HG02852 (cell line): ENCODE measurements at regions not wholly inside any gene's neighbourhood (a gene's known extent, or its start where the extent isn't known, plus 50 kb on each side); places are given as distances from the start of the nearest gene placed in this dataset.

Experiments
- ATAC-seq: cut with Tn5 transposase; IDR thresholded peaks from one replicate; pipeline ENCODE4 v1.9.1; 2021; ENCODE audit warnings: mild to moderate bottlenecking, moderate library complexity; ENCODE audit not compliant: unreplicated experiment

- ATAC-seq: no peak
Measured at GRCh38 chr6:140871911-140872310, 1260.8 kb upstream of the GJE1 start.

GRCh38 chr6:140867336-140867735, 1265.4 kb upstream of the GJE1 start:
- ATAC-seq: no peak

- no peak for ATAC-seq
Measured at GRCh38 chr6:140858381-140858971, 1274.2 kb upstream of the GJE1 start.

GRCh38 chr6:140857739-140858380, 1274.9 kb upstream of the GJE1 start:
- ATAC-seq: no peak

DNA sequence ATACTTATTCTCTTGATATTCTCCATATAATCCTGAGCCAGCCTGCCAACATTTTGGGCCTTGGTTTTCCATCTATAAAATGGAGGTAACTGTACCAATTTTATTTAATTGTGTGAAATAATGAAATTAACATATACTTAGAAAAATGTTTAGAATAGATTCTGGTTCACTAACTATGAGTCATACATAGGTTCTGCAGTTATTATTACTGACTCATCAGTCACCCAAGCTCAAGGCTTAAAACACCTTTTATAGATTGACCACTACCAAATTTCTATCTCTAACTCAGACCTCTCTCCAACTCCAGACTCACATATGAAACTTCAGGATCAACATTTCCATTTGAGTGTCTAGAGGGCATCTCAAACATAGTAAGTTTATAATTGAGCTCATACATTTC, 1277.2 kb upstream of the GJE1 start:
- ATAC-seq: no peak

GRCh38 chr6:140854318-140854717, 1278.4 kb upstream of the GJE1 start:
- ATAC-seq: no peak

DNA sequence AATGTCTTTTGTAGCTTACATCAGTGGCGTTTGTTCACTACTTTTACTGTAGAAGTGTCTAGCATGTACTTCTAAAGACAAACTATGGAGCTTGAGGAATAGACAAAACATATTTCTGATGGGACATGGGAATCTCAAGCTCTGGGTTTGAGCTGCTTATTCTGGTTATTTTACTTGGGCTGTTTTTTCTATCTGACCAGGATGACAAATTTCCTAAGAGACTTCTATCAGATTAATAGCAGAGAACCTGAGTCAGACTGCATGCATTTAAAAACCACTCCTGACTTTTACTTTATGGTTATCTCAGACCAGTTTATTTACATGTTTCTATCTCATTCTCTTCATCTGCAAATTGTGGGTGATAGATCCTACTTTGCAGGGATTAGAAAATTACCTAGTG, 1282.3 kb upstream of the GJE1 start:
- ATAC-seq: no peak

DNA sequence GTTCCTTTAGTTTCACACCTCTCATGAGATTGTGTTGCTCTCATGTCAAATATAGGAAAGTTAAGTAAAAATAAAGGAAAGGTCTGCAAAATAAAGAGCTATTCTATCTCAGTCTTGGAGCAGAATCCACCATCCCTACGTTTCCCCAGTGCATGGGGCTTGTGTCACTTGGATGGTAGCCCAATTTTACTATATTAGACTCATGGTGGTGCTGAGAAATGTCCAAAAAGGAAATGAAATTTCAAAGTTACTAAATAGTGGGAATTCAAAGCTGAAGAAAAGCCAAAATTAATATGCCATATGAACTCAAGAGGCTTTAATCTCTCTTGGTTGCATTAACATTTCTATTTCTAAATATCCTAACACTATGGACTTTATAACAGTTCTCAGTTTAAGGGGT, 1283.3 kb upstream of the GJE1 start:
- ATAC-seq: no peak

- ATAC-seq: no peak
Measured at GRCh38 chr6:140847262-140847645, 1285.5 kb upstream of the GJE1 start.

DNA sequence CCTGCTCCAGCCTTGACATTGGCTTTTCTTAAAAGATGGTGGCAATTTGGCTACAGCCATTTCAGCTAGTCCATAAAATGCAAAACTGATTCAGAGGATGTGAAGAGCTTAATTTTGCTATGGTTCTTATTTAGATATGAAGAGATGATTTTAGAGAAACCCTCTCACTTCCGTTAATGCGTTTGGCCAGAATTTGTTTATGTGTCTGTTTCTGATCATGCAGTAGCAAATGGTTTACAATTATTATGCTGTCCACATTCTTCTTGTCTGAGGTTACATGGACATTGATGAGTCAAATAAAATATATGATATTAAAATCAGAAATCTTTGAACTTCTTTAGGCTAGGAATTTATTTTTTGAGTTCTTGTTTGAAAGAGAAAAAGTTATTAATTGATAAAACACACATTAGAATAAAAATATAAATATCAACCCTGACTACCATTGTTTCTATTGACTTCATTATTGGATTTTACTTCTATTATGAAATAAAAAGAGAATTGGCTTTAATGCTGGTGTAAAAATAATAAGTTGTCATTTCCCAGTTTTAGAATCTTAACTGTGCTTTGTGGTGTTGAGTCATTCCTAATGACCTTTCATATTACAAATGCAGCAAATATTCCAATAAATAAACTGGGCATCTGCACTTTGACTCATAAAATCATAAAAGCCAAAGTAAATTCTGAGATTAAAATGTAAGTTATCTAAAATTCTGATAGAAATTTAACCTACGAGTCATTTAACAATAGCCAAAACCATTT, 1286.0 kb upstream of the GJE1 start:
- no peak for ATAC-seq

- ATAC-seq: no peak
Measured at GRCh38 chr6:140845701-140846100, 1287.0 kb upstream of the GJE1 start.

- ATAC-seq: no peak
Measured at GRCh38 chr6:140844167-140844566, 1288.6 kb upstream of the GJE1 start.

GRCh38 chr6:140833408-140833807, 1299.3 kb upstream of the GJE1 start:
- no peak for ATAC-seq

DNA sequence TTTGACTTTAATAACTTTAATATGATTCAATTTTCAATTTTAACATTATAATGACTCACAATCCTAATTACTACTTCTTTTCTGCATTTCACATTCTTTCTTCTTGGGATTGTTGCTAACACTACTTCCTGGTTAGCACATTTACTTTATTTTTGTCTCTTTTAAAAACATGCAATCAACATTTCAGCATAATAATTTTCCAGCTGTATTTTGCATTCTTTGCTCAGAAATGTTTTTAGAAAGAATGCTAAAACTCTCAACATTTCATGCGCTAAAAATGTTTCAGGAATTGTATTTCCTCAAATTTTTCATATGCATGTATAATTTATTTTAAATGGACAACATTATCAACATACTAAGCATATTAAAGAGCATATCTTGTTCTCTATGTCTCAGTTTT, 1302.1 kb upstream of the GJE1 start:
- no peak for ATAC-seq

DNA sequence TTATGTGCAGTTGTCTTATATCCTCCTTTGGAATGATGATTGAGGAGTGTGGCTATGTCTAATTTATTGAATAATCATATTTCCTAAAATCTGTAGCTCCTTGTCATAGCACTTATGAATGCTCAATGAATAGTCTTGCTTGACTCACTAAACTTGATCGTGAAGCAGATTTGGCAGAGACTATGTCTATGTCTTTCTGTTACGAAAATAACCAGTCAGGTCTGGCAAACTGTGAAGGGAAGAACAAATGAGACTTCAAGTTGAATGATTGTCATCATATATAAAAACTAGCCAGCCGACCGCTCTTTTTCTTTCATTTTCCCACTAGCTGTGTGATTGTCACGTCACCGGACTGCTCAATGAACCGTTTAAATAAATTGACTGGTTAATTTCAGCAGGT, 1303.9 kb upstream of the GJE1 start:
- no peak for ATAC-seq

- no peak for ATAC-seq
Measured at GRCh38 chr6:140827593-140827992, 1305.1 kb upstream of the GJE1 start.

DNA sequence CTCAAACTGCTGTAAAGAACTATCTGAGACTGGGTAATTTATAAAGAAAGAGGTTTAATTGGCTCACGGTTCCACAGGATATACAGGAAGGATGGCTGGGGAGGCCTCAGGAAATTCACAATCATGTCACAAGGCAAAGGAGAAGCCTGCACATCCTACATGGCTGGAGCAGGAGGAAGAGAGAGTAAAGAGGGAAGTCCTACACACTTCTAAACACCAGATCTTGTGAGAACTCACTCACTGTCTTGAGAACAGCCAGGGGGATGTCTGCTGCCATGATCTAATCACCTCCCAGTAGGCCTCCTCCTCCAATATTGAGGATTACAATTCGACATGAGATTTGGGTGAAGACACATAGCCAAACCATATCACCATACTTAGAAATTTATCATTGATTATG, 1307.0 kb upstream of the GJE1 start:
- ATAC-seq: no peak

GRCh38 chr6:140824595-140824994, 1308.1 kb upstream of the GJE1 start:
- ATAC-seq: no peak

GRCh38 chr6:140821196-140821595, 1311.5 kb upstream of the GJE1 start:
- no peak for ATAC-seq

GRCh38 chr6:140817176-140817575, 1315.5 kb upstream of the GJE1 start:
- no peak for ATAC-seq

DNA sequence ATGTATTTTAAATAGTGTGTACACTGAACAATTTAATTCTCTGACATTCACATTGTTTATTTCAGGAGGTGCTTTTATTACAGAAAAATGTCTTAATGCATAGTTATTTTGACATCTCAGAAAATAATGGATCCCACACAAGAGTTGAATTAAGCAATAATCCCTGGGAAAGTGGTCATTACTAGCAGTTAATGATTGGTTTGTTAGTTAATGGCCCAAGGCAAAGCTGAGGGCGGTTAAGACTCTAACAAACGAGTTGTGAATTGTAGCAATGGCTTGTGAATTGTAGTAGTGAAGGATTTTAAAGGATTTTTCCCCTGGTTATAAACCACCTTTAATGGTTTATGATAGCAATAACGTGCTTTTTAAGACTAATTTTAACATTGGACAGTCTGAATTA, 1316.0 kb upstream of the GJE1 start:
- no peak for ATAC-seq

DNA sequence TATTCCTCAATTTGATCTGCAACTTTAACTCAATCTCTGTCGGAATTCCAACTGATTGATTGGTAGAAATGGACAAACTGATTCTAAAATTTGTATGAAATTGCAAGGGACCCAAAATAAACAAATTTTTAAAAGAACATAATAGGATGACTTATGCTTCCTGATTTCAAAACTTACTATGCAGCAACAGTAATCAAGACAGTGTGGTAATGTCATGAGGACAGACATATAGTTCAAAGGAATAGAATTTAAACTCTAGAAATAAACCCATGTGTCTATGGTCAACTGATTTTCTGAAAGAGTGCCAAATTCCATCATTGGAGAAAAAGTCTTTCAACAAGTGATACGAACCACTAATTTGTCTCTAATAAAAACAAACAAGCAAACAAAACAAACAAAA, 1320.1 kb upstream of the GJE1 start:
- ATAC-seq: no peak
